Endometrium (tissue), 2 donors: ENCODE measurements at regions not wholly inside any gene's neighbourhood (a gene's known extent, or its start where the extent isn't known, plus 50 kb on each side); places are given as distances from the start of the nearest gene placed in this dataset.
"Not testable (repeated sequence)": the region's sequence is repeated elsewhere in the genome, so short reads cannot be mapped to it uniquely, and the experiment has no call there.

Experiments used
- FAIRE-seq: peaks from 2 replicates; lab custom pipeline; 2012; peaks lifted over from hg19 to GRCh38; lab: Jason Lieb, UNC
- donor health status: control.
- donor health status: control.

DNA sequence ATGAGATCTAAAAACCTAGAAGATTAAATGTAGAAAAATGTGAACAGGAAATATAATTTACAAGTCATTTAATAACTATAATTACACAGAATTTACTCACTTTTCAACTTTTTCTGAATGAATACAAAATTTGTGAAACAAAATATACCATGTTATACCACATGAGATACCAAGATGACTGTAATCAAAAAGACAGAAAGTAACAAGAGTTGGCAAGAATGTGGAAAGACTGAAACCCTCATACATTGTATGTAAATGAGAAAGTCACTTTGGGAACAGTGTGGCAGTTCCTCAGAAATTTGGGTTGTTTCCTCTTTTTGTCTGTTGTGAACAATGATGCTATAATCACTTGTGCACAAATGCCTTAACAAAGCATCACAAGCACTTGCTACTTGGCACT is 145.4 kb upstream of the ZNF804A start:
- FAIRE-seq: no peak

DNA sequence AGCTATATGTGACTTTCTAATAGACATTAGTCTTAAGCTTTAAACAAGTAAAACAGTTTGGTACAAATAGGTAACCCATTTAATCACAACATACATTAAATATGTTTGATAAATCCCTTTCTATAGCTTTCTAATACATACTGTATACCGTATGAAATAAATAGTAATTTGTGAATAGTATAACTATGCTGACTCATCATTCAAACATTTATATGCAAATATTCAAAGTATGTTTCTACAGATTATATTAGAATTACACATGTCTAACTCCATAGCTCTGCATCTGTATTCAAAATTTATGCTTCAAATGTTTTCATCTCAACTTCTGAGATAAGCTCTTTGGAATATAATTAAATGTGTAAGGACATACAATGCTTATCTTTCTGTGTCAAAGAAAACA is 142.7 kb upstream of the ZNF804A start:
- FAIRE-seq: no peak

DNA sequence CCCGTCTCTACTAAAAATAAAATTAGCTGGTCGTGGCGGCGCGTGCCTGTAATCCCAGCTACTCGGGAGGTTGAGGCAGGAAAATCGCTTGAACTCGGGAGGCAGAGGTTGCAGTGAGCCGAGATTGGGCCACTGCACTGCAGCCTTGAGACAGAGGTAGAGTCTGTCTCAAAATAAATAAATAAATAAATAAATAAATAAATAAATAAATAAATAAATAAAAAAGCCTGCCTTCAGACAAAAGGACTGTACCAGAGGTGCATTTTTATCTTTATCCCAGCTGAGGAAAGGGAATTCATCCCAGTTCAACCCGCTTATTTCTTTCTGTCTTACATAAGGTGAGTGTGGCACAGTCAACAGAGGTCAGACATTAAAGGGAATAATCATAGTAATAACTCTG is 141.6 kb upstream of the ZNF804A start:
- FAIRE-seq: not testable (repeated sequence)

DNA sequence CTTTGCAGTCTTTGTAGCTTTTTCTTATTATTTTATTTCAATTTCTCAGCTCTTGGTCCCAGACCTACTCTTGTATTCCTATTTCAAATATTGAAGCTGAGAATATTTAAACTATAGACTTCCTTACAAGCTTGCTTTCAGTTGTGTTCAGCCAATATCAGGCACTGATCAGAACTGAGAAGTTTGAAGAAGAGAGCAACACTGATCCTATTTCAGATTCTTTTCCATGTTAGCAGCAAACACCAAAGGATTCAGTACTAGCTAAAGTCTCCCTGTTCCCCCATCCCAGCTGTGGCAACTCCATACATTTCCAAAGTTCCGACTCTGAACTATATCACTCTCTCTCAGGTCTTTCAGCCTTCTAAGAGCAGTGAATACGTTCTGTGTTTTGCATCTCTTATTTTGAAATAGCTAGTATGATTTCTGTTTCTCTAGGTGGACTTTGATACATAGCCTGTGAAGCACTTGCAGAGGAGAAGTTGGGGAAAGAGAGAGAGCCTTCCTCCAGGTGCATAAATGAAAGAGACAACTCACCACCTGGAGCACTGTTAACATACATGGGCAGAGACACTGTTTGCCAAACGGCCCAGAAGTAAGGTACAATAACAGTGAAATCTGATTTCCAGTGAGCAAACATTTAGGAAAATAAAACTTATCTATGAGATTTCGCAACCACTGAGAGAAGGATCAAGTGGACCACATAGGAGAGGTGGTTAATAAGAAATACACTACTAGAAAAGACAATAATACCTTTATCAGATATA is 135.0 kb upstream of the ZNF804A start:
- FAIRE-seq: no peak

DNA sequence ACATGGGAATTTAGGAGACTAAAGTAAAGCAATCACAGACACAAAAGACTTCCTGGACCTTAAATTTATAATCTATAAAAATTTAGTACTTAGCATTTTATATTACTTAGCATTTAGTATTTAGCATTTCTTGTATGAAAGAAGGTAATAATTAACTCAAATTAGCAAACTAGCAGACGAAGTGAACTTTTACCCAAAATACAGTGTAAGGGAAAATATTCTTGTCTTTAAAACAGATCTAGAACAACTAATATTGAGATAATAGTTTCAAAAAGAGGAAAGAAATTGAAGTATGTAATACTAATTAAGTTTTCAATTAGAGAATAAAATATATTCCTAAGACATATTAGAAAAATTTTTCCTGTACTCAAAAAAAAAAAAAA is 134.5 kb upstream of the ZNF804A start:
- no peak for FAIRE-seq

DNA sequence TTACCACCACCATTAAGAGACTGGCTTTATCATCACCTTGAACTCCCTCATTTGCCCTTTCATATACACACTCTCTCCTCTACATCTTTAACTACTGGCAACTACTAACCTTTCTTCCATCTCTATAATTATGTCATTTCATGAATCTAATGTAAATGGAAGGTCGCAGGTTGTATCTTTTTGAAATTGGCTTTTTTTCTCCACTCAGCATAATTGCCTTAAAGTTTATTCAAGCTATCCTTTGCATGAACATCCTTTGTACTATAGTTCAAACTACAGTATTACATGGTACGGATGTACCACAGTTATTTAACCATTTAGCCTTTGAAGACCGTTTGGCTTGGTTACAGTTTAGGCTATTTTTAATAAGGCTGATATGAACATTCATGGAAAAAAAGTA is 129.5 kb upstream of the ZNF804A start:
- FAIRE-seq: no peak

DNA sequence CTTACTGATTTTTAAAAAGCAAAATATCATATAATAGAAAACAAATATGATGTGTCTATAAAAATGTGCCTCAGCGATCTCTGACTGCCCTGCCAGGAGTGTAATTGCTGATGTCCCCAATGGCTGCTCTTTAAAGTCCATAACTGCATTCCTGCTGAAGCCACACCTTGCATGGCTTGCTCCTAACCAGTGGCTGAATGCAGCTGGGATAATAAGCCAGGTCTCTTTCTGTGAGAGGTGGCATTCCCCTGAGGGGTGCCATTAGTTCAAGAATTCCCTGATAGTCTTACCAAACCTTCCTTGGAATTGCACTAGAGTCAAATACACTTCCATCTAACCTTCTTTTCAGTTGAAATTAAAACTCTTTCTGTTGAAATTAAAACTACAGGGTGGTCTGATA is 125.8 kb upstream of the ZNF804A start:
- no peak for FAIRE-seq

DNA sequence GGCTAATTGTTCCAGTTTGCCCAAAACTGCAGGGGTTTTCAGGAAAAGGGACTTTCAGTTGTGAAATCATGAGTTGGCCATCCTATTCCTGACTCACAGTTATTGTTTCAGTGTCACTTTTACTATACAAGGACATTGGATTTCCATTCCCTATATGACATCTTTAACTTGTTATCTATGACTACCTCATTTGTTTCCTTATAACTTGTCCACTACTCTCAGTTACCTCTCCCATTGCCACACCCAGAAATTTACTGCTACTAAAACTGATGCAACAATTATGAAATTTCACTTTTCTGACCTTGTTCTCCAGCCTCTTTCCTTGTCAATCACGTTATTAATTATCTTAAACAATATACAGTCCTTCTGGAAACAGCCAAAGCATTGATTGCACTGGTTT is 116.5 kb upstream of the ZNF804A start:
- no peak for FAIRE-seq

DNA sequence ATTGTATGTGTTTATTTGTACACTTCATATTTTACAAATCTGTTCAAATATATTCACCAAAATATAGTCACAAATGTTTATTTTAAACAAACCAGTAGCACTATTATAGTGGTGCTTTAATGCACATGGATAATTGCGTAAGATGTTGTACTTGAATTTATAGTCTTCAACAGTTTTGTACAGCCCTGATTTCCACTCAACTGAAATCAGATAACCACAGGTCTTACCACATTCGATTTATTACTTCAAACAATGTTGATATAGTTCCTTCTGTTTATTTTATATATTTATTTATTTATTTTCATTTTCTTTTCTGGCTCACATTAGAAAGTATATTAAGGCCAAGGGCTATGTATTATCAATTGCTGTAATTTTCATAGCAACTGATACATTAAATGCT is 99.4 kb upstream of the ZNF804A start:
- FAIRE-seq: no peak

DNA sequence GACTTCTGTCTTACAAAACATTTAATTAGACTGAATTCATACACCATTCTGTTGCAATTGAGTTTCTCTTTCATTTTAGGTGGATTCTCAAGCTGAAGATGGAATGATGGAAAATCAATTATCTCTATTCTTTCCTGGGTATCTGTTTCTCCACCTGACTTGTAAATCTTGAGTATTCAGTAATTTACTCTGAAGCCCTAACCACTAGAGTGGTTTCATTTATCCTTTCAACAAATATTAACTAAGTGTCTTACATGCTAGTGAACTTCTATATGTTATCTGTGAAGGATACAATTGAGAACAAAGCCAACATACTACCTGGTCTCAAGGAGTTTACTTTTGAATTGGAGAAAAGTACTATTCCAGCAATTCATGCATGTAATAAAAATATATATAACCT is 94.1 kb upstream of the ZNF804A start:
- FAIRE-seq: no peak

DNA sequence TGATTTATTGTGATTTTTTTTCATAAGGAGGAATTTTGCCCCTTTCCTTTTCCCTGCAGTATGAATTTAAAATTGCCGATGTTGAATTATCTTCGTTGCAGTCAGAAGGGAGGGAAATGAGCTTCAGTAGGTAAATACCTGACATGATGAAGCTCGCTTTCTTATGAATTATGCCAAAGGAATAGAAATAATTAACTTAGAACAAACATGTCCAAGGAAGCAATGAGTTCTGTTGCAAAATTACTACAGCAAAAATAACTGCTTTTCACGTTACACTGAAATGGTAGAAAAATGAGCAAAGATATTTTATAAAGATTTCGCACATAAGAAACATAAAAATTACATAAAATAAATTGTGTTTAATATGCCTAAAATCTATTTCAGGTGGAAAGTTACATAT is 91.1 kb upstream of the ZNF804A start:
- FAIRE-seq: no peak

DNA sequence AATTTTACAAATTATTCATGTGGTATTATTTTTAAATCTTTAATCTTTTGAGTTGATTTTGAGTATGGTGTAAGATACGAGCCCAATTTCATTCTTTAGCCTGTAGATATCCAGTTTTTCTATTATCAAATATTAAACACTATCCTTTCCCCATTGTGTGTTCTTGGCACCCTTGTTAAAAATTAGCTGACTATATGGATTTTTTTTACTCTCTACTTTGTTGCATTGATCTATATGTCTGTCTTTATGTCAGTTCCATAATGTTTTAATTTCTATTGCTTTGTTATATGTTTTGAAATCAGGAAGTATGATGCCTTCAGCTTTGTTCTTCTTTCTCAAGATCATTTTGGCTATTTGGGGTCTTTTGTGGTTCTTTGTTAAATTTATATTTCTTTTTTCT is 80.9 kb upstream of the ZNF804A start:
- no peak for FAIRE-seq

DNA sequence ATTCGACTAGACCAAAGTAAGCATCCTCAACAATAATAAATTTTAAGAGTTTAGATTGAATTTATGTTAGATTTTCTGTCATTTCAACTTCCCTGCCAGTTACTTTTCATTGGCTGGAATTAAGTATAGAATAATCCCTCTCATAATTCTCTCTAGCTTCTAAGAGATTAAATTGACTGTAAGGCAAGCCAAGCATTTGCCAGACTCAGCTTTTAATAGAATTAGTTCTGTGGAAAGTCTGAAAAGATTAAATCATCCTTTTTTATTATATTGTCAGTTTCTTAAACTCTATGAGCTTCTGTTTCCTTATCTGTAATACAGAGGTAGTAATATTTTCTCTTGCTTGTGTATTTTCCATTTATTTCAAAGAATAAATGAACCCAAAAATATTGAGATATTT is 77.9 kb upstream of the ZNF804A start:
- no peak for FAIRE-seq

DNA sequence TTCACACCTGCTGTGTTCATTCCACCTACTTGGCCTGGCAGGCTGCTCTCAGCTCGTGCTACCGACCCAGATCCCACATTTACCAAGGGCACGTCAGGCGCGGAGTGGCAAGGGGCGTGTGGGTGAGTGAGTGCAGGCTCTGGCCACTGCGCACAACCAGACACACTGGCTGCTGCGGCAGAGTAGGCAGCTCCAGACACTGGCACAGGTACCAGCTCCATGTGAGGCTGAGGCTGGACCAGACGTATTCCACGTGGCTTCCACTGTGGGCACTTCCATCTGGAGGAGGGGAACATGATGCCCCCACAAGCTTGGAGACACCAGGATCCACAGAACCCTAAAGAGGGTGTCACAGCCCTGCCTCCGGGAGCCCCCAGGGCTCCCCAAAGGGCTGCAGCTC is 74.6 kb upstream of the ZNF804A start:
- no peak for FAIRE-seq

DNA sequence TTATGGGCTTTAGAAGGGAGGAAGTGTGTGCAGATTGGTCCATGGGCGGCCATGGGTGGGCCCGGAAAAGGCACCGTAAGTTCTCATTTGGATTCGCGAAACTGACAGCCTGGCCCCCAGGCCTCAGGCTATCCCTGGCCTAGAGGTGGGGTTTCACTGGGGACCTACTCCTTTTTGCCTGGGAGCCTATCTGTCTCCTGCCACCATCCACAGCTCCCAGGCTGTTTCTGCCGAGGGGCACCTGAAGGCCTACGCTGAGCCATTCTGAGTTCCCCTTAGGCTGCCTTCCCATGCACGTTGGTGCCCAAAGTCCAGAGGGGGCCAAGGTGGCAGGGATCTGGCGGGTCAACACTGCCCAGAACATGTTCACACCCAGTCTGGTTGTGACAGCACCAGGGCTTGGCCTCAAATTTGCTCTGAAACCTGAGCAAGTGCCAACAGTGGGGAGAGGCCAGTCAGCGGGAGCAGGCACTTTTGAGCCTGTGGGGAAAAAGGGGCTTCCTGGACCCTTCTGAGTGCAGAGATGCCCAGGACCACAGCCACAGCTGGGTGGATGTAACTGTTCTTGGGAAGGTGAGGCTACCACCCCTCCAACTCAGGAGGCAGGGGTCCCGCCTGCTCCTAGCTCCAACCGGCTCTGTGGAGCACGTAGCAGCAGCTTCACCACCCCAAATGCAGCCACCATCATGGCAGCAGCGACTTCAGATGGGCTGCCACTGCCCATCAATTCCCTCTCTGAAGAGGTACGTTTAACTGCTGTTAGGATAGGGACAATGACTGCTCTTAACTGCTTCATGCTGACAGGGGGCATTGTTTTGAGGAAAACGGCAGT is 73.6 kb upstream of the ZNF804A start:
- FAIRE-seq: no peak

DNA sequence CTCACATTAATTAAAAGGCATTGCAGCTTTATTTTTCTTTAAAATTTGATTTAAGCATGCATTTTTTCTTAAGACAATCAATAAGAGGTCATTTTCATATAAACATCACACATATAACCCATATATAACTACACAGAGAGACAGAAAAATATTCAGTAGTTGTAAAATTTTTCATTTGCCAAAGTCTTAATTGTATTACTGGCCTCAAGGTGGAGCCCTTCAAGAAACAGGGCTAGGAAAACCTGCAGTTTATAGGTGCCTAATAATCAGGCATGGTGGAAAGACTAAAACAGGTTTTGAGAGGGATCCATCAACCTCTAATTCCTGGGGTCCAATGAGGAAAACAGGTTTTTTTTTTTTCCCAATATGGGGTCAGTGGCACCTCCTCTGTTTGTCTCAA is 71.3 kb upstream of the ZNF804A start:
- FAIRE-seq: no peak

DNA sequence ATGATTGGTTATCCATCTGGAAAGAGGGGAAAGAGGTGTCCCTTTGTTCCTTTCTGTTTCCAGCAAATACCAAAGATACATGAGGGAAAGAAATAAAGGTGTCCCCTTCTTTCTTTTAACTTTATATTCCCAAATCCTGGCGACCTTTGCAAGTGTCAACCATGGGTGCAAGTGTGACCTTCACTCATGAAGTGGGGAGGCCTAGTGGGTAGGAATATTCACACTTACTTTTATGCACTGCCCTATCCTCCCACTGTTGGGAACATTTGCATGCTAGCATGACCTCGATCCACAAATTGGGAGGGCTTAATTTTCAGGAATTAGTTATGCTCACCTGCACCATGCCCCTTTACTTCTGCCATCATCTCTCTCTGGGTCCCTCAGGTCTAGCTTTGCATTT is 70.2 kb upstream of the ZNF804A start:
- FAIRE-seq: no peak

DNA sequence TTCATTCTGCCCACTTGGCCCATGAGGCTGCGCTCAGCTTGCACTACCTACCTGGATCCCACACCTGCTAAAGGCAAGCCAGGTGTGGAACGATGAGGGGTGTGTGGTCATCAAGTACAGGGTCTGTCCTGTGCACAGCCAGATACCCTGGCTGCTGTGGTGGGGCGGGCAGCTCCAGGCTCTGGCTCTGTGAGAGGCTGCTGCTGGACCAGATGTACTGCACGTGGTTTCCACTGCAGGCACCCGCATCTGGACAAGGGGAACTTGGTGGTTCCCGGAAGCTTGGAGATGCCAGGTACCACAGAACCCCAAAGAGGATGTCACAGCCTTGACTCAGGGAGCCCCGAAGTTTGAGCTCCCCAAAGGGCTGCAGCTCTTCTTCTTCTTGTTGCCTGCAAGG is 68.1 kb upstream of the ZNF804A start:
- FAIRE-seq: no peak

DNA sequence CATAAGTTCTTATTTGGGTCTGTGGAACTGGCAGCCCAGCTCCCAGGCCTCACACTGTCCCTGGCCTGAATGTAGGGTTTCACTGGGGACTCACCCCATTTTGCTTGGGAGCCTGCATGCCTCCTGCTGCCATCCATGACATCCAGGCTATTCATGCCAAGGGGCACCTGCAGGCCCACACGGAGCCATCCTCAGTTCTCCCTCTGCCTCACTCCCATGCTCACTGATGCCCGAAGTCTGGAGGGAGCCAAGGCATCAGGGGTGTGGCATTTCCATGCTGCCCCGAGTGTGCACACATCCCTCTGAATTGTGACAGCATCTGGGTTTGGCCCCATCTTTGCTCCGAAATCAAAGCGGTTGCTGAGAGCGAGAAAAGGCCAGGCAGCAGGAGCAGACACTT is 67.4 kb upstream of the ZNF804A start:
- no peak for FAIRE-seq

DNA sequence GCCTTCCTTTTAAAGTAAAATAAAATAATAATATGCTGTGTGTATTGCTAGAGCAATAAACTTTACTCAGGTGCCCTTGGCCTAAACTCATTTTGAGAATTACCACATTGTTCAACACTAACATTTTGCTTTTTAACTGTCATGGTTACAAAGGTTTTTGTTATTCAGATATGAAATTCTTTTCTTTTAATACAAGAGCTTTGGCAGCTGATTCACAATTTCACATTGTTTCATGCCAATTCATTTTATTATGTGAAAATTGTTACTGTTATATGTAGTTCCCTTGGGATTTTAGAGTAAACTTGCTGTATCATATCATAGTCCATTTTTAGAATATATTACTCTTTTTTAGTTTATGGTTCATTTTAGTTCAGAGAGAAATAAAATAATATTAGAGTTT is 65.8 kb upstream of the ZNF804A start:
- FAIRE-seq: no peak

DNA sequence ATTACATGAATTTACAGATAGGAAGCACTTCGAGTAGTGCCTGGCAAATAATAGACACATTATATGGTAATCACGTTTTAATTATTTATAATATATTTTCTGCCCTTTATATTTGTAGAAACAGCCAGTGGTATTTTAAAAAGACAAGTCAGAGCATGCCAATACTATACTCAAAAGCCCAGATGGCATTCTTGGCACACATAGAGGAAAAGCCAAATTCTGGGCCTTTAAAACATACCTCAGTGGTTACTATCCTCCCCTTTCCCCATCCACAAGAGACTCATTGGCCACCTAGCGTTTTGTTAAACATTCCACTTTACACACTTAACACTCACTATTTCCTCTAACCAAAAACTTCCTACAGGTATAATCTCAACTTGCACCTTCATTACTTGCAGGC is 63.3 kb upstream of the ZNF804A start:
- no peak for FAIRE-seq

DNA sequence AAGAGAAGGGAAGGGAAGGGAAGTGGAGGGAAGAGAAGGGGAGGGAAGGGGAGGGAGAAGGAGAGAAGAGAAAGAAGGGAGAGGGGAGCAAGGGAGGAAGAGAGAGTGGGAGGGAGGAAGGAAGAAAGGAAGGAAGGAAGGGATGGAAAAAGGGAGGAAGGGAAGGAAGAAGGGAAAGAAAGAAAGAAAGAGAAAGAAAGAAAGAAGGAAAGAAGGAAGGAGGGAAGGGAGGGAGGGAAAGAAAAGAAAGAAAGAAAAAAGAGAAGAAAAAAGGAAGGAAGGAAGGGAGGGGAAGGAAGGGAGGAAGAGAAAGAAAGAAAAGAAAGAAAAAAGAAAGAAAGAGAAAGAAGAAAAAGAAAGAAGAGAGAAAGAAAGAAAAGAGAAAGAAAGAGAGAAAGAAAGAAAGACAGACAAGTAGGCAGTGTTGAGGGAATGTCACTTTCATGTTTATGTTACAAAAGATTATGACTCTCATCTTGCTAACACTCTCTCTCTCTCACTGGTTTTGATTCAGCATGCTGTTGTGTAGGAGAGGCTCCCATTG is 58.0 kb upstream of the ZNF804A start:
- FAIRE-seq: no peak

DNA sequence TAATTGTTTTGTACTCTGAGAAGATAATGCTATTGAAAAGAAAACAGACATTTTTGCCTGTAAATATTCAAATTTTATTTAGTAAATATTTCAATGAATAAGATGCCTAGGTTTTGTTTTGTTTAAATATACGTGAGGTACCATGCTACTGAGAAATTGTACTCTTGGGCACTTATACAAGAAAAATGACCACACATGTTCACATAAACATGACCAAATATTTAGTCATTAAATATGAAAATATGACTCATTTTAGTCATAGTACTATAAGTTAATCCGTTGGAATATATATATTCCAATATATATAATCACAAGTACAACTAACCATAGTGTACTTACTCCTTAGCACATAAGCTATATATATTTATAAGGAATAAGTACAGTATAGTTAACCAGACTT is 56.7 kb upstream of the ZNF804A start:
- no peak for FAIRE-seq

DNA sequence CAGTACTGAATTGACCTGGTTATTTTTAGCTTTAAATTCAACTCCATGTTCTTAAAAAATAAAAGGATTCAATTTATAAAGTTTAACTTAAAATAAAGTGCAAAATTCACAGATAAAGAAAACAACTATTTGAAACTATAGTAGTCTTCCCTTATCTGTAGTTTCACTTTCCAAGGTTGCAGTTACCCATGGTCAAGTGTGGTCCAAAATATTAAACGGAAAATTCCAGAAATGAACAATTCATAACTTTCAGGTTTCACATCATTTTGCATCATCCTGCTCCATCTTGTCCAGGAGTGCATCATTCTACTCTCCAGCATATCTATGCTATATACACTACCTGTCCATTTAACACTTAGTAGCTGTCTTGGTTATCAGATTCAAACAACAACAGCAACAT is 54.5 kb upstream of the ZNF804A start:
- no peak for FAIRE-seq
